Activated CD4-positive, alpha-beta T cell treated with anti-CD3 and anti-CD28 coated beads, Interleukin-2, Interleukin-4, amounts not matched to agents 100 ng/mL and 50 ng/mL, durations not matched to agents 16 hours and 8 hours (primary cell): ENCODE measurements at regions not wholly inside any gene's neighbourhood (a gene's known extent, or its start where the extent isn't known, plus 50 kb on each side); places are given as distances from the start of the nearest gene placed in this dataset.
"Not testable (repeated sequence)": the region's sequence is repeated elsewhere in the genome, so short reads cannot be mapped to it uniquely, and the experiment has no call there.

Source experiments
- DNase-seq: peaks from one replicate; pipeline ENCODE4 v3.0.0-alpha.2; 2020; ENCODE audit warnings: low spot score

- DNase-seq: no peak
Observed at GRCh38 chr12:63406781-63407180, 255.8 kb upstream of the AVPR1A start.

GRCh38 chr12:63404611-63405010 lies 253.6 kb upstream of the AVPR1A start:
- DNase-seq: no peak

GRCh38 chr12:63403256-63403655 lies 252.3 kb upstream of the AVPR1A start:
- no peak for DNase-seq

- no peak for DNase-seq
Observed at GRCh38 chr12:63400718-63401117, 249.7 kb upstream of the AVPR1A start.

- no peak for DNase-seq
Observed at GRCh38 chr12:63400318-63400717, 249.3 kb upstream of the AVPR1A start.

GRCh38 chr12:63397807-63398206 lies 246.8 kb upstream of the AVPR1A start:
- no peak for DNase-seq

- DNase-seq: no peak
Observed at GRCh38 chr12:63396135-63396534, 245.1 kb upstream of the AVPR1A start.

GRCh38 chr12:63394983-63395382 lies 244.0 kb upstream of the AVPR1A start:
- no peak for DNase-seq

GRCh38 chr12:63394349-63394748 lies 243.3 kb upstream of the AVPR1A start:
- DNase-seq: no peak

- DNase-seq: no peak
Observed at GRCh38 chr12:63389211-63389610, 238.2 kb upstream of the AVPR1A start.

- DNase-seq: no peak
Observed at GRCh38 chr12:63387771-63388170, 236.8 kb upstream of the AVPR1A start.

- no peak for DNase-seq
Observed at GRCh38 chr12:63382930-63383329, 231.9 kb upstream of the AVPR1A start.

GRCh38 chr12:63362791-63363190 lies 211.8 kb upstream of the AVPR1A start:
- no peak for DNase-seq

GRCh38 chr12:63362166-63362565 lies 211.2 kb upstream of the AVPR1A start:
- DNase-seq: no peak

- DNase-seq: no peak
Observed at GRCh38 chr12:63354969-63355368, 204.0 kb upstream of the AVPR1A start.

- DNase-seq: no peak
Observed at GRCh38 chr12:63353559-63353958, 202.6 kb upstream of the AVPR1A start.

- DNase-seq: no peak
Observed at GRCh38 chr12:63351370-63351769, 200.4 kb upstream of the AVPR1A start.

GRCh38 chr12:63348556-63348955 lies 197.6 kb upstream of the AVPR1A start:
- DNase-seq: no peak

- not testable (repeated sequence) for DNase-seq
Observed at GRCh38 chr12:63337158-63337557, 186.2 kb upstream of the AVPR1A start.

GRCh38 chr12:63326260-63326659 lies 175.3 kb upstream of the AVPR1A start:
- DNase-seq: no peak

GRCh38 chr12:63325757-63326156 lies 174.8 kb upstream of the AVPR1A start:
- DNase-seq: no peak

- no peak for DNase-seq
Observed at GRCh38 chr12:63323942-63324341, 172.9 kb upstream of the AVPR1A start.

GRCh38 chr12:63321373-63321772 lies 170.4 kb upstream of the AVPR1A start:
- DNase-seq: no peak

- DNase-seq: no peak
Observed at GRCh38 chr12:63319936-63320633, 169.1 kb upstream of the AVPR1A start.
